ENCODE measurements at regions not wholly inside any gene's neighbourhood (a gene's known extent, or its start where the extent isn't known, plus 50 kb on each side); places are given as distances from the start of the nearest gene placed in this dataset.

GRCh38 chr1:56167596-56167995 is 411.8 kb downstream of the PLPP3 start:
- TF ChIP-seq CTCF (conservative IDR thresholded peaks at IDR 0.05; ENCODE audit: low read length), result no peak
- TF ChIP-seq EZH2phosphoT487 (IDR thresholded peaks at IDR 0.05; ENCODE audit: borderline replicate concordance), result no peak

All from Loucy (cell line).